Astrocyte (in vitro differentiated cells and primary cell): ENCODE measurements at regions not wholly inside any gene's neighbourhood (a gene's known extent, or its start where the extent isn't known, plus 50 kb on each side); places are given as distances from the start of the nearest gene placed in this dataset.

ENCODE experiments used
- CTCF ChIP-seq: IDR thresholded peaks from 2 replicates; pipeline ENCODE4 v1.5.1; 2011; ENCODE audit warnings: low read depth, mild to moderate bottlenecking, inconsistent platforms, low read length, moderate library complexity; ENCODE audit not compliant: insufficient read depth
- EZH2 ChIP-seq: IDR thresholded peaks from 2 replicates; pipeline ENCODE4 v1.6.1; 2012; ENCODE audit warnings: mild to moderate bottlenecking, low read length, inconsistent platforms; ENCODE audit not compliant: insufficient read depth

- TF ChIP-seq CTCF: no peak
- no peak for TF ChIP-seq EZH2
Measured at GRCh38 chr13:80870186-80870585, 529.3 kb upstream of the SPRY2 start.
